ENCODE measurements at regions not wholly inside any gene's neighbourhood (a gene's known extent, or its start where the extent isn't known, plus 50 kb on each side); places are given as distances from the start of the nearest gene placed in this dataset.

- peak; percentile 95 for TF ChIP-seq CBX5 (CRISPR knock-in tag; IDR thresholded peaks at IDR 0.05; ENCODE audit: borderline replicate concordance)
- TF ChIP-seq KLF16 (CRISPR knock-in tag; IDR thresholded peaks at IDR 0.05) = peak in 1 of 2 experiments; percentile 92; a peak in 2 of 4 replicates
- no peak for TF ChIP-seq HDAC6 (IDR thresholded peaks at IDR 0.05; ENCODE audit: low read depth, low read length)
Observed at GRCh38 chr17:53924530-53925455, 102.1 kb downstream of the KIF2B start.
